Uterus (tissue), 3 donors: ENCODE measurements at regions not wholly inside any gene's neighbourhood (a gene's known extent, or its start where the extent isn't known, plus 50 kb on each side); places are given as distances from the start of the nearest gene placed in this dataset.

ENCODE experiments used
- DNase-seq, 2 donors: peaks; one replicate each; pipeline ENCODE4 v3.0.0-alpha.2; 2019 to 2020
- H3K27ac ChIP-seq, 2 donors: fragments of 200-600 bp; sonication (generic); 1 replicate in 1 of 2; 2 replicates in 1 of 2; pipeline ENCODE4 v1.5.1; 2016 to 2018
- H3K27me3 ChIP-seq, 2 donors: fragments of 200-600 bp; sonication (generic); one replicate each; pipeline ENCODE4 v1.5.1; 2018 to 2019; ENCODE audit warnings: control low read depth in 1 of 2
- H3K36me3 ChIP-seq, 2 donors: fragments of 200-600 bp; sonication (generic); one replicate each; pipeline ENCODE4 v1.5.1; 2019; ENCODE audit warnings: control low read depth in 1 of 2
- H3K4me1 ChIP-seq, 2 donors: fragments of 200-600 bp; sonication (generic); one replicate each; pipeline ENCODE4 v1.5.1; 2018 to 2019; ENCODE audit warnings: control low read depth in 1 of 2
- H3K4me3 ChIP-seq, 2 donors: fragments of 200-600 bp; sonication (generic); 1 replicate in 1 of 2; 2 replicates in 1 of 2; pipeline ENCODE4 v1.5.1; 2018 to 2019; ENCODE audit warnings: mild to moderate bottlenecking in 1 of 2
- H3K9me3 ChIP-seq, 2 donors: fragments of 200-600 bp; sonication (generic); one replicate each; pipeline ENCODE4 v1.5.1; 2019; ENCODE audit warnings: control low read depth in 1 of 2
- CTCF ChIP-seq, 4 experiments: fragments of 200-600 bp in 2 of 4; fragments of 450-650 bp in 2 of 4; sonication (generic) in 2 of 4; IDR thresholded peaks; one replicate each; pipeline ENCODE4 v1.5.1; 2016 to 2019; ENCODE audit warnings: antibody characterized with exemption in 4 of 4, mild to moderate bottlenecking in 2 of 4, moderate library complexity in 1 of 4
- POLR2A ChIP-seq, 2 donors: fragments of 450-650 bp; IDR thresholded peaks; one replicate each; pipeline ENCODE4 v1.6.1; 2016; ENCODE audit warnings: antibody characterized with exemption in 2 of 2, mild to moderate bottlenecking in 1 of 2, moderate library complexity in 1 of 2
- intact Hi-C: fragments of 100-400 bp; cut with DNase I; formaldehyde crosslinking; loops from one replicate; pipeline ENCODE4 v1.15.1; 2023; ENCODE audit warnings: low total_unique reads
- donor health status: DM: yes; HTN: yes; CAD: no.

DNA sequence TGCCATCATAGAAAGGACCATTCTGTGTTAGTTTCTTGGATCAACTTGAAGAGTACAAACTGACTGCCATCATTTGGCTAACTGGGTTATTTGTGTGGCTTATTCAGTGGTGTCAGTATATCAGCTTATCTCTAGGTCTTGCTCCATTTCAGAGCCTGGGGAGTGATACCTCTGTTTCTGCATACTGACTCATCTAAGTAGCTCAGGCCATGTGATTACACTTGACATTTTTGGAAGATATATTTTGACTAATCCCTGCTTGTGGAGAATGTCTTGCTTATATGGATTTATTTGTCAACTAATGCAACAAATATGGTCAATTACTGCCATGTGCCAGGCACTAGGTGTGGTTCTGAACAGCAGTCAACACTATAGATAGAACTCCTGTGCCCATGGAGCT lies 311.7 kb downstream of the YTHDC2 start:
- no peaks in the 10 kb centered on the region for H3K4me1 ChIP-seq
- intact Hi-C loops: no loop called here
- TF ChIP-seq POLR2A (IDR thresholded peaks at IDR 0.05) (no peak), CTCF (IDR thresholded peaks at IDR 0.05) (no peak)
- no peaks in the 10 kb centered on the region for H3K27me3 ChIP-seq
- no peak overlapping the region for H3K27ac ChIP-seq
- no peaks in the 10 kb centered on the region for H3K9me3 ChIP-seq
- no peak overlapping the region for H3K4me3 ChIP-seq
- no peak for DNase-seq
- no peaks in the 10 kb centered on the region for H3K36me3 ChIP-seq

DNA sequence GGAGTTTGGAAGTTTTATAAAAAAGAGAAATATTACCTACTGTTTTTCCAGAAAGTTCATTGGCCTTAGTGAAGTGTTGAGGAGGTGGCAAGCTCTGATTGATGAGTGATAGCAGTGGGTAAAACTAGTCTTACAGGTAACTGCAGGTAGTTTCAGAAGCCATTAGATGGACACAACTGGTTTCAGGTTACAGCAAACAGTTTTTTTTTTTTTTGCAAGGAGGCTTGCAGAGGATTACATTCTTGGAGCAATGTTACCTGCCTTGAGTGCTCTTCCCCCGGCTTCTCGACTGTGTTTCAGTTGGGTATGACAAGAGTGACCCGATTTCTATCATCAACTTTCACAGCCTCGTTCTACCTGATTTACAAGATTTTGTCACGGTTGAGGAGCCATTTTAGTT lies 333.4 kb downstream of the YTHDC2 start:
- Histone ChIP-seq H3K9me3 (no peaks in the 10 kb centered on the region), H3K27ac (no peak overlapping the region), H3K4me1 (no peaks in the 10 kb centered on the region), H3K27me3 (no peaks in the 10 kb centered on the region), H3K4me3 (no peak overlapping the region), H3K36me3 (no peaks in the 10 kb centered on the region)
- no peak for TF ChIP-seq POLR2A (IDR thresholded peaks at IDR 0.05)
- TF ChIP-seq CTCF (IDR thresholded peaks at IDR 0.05): no peak
- no peak for DNase-seq
- intact Hi-C loops: no loop called here

DNA sequence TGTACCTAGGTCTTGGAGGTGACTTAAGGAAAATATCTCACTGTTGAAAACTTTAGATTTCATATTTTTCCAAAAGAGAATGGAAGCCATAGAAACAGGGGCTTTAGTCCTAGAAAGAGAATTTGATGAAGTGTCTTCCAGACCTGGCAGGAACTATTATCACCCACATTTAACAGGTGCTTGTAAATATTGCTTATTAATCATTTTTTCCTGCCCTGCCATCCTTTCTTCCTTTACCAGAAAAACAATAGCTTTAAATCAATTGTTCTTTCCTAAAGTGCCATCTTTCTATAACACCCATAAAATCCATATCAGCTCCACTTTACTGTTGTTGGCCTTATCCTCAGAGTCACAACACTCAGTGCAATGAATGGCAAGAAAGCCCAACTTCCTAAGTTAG lies 350.9 kb downstream of the YTHDC2 start:
- Histone ChIP-seq H3K4me3 (no peak overlapping the region), H3K9me3 (no peaks in the 10 kb centered on the region), H3K27me3 (no peaks in the 10 kb centered on the region), H3K4me1 (no peaks in the 10 kb centered on the region), H3K36me3 (no peaks in the 10 kb centered on the region), H3K27ac (no peak overlapping the region)
- intact Hi-C loops: no loop called here
- DNase-seq: no peak
- TF ChIP-seq CTCF (IDR thresholded peaks at IDR 0.05): no peak
- TF ChIP-seq POLR2A (IDR thresholded peaks at IDR 0.05): no peak

DNA sequence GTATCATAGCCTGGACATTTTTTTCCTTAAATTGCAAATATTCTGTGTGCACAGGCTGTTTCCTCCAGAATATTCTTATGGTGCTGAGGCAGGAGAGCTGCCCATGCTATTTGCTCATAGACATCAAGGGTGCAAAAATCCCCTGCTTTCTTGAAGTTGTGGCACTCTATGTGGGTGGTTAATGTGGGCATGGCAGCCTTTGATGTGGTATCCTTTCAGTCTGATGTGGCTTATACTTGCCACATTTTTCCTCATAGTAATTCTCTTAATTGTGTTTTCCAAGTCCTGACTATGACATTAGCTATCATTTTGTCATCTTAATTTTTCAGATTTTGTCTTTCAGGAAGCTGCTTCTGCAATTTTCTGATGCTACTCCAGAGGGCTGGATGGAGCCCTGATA lies 353.3 kb downstream of the YTHDC2 start:
- H3K27me3 ChIP-seq: no peaks in the 10 kb centered on the region

DNA sequence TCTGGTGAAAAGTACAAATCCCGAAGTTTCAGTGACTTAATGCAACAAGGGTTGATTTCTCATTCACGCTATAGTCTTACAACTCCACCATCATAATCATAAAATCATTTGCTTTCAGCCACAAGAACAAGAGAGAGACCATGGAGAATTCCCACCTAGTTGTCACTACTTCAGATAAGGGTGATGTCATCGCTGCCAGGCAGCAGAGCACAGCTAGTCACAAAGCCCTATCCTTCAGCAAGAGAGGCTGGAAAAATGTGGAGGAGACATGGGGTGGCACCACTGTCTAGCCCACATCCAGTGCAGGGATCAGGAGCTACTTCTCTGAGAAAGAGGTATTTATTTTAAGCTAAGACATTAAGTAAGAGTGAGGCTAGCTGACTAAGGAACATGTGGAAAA lies 356.1 kb downstream of the YTHDC2 start:
- Histone ChIP-seq H3K27me3 (no peaks in the 10 kb centered on the region), H3K4me3 (no peak overlapping the region), H3K9me3 (no peaks in the 10 kb centered on the region), H3K4me1 (no peaks in the 10 kb centered on the region), H3K36me3 (no peaks in the 10 kb centered on the region), H3K27ac (no peak overlapping the region)
- TF ChIP-seq CTCF (IDR thresholded peaks at IDR 0.05) (no peak), POLR2A (IDR thresholded peaks at IDR 0.05) (no peak)
- intact Hi-C loops: no loop called here
- DNase-seq: no peak

More for the DNA sequence above, 353.3 kb downstream of the YTHDC2 start:
- DNase-seq: no peak
- Histone ChIP-seq H3K36me3 (no peaks in the 10 kb centered on the region), H3K4me3 (no peak overlapping the region), H3K9me3 (no peaks in the 10 kb centered on the region), H3K27ac (no peak overlapping the region), H3K4me1 (no peaks in the 10 kb centered on the region)
- TF ChIP-seq CTCF (IDR thresholded peaks at IDR 0.05) (no peak), POLR2A (IDR thresholded peaks at IDR 0.05) (no peak)
- intact Hi-C loops: no loop called here
